GM20000 (cell line): ENCODE measurements at regions not wholly inside any gene's neighbourhood (a gene's known extent, or its start where the extent isn't known, plus 50 kb on each side); places are given as distances from the start of the nearest gene placed in this dataset.
"Not testable (repeated sequence)": the region's sequence is repeated elsewhere in the genome, so short reads cannot be mapped to it uniquely, and the experiment has no call there.

Experiments used
- DNase-seq: peaks from one replicate; pipeline ENCODE4 v3.0.0; 2012; ENCODE audit warnings: low spot score
- TF ChIP-seq, protein P1 (sequence below): IDR thresholded peaks from 2 replicates; pipeline ENCODE4 v1.5.1; 2012; ENCODE audit warnings: mild to moderate bottlenecking, control low read depth; ENCODE audit errors: extremely low read depth, missing control alignments

DNA sequence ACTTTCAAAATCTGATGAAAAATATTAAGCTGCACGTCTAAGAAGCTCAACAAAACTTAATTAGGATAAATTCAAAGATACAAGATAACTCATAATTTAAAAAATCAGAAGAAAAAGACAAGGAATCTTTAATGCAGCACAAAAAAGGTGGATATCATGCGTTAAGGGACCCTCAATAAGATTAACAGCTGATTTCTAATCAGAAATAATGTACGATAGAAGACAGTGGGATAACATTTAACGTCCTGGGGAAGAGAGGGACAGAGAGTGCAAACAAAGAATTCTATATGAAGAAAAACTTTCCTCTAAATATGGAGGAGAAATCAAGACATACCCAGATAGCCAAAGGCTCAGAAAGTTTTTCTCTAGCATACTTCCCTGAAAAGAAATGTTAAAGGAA lies 519.5 kb downstream of the PYDC2 start:
- TF ChIP-seq, protein P1, sequence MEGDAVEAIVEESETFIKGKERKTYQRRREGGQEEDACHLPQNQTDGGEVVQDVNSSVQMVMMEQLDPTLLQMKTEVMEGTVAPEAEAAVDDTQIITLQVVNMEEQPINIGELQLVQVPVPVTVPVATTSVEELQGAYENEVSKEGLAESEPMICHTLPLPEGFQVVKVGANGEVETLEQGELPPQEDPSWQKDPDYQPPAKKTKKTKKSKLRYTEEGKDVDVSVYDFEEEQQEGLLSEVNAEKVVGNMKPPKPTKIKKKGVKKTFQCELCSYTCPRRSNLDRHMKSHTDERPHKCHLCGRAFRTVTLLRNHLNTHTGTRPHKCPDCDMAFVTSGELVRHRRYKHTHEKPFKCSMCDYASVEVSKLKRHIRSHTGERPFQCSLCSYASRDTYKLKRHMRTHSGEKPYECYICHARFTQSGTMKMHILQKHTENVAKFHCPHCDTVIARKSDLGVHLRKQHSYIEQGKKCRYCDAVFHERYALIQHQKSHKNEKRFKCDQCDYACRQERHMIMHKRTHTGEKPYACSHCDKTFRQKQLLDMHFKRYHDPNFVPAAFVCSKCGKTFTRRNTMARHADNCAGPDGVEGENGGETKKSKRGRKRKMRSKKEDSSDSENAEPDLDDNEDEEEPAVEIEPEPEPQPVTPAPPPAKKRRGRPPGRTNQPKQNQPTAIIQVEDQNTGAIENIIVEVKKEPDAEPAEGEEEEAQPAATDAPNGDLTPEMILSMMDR: no peak
- no peak for DNase-seq

DNA sequence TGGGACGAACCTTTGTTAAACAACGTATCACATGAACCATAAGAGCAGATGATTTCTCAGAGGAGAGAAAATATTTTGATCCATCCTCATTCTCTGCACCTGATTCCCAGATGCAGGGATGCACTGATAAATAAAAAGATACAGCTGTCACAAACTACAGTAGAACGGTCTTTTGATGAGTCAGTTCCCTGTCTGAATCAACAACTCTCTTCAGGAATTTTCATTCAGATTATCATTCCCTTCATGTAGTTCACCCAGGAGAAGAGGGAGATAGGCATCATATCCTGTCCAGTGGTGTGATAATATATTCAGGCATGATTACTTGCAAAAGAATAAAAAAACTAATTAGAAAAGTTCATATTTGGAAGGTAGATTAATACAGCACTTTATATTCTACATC lies 521.5 kb downstream of the PYDC2 start:
- TF ChIP-seq, protein P1: no peak
- no peak for DNase-seq

DNA sequence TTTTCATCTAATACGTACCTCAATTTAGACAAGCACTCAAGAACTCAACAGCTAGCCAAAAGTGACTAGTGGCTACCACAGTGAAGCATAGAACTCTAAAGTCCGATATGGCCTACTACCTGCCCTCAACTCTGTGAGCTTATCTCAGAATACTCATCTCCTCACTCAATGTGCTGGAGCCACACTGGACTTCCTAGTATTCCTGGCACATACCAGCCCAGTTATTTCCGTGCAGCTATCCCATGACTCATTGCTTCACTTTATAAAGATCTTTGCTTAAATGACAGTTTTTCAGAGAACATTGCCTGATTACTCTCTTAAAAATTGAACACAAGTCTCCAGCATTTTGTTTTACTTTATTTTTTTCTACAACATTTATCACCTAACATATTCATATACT lies 524.7 kb downstream of the PYDC2 start:
- TF ChIP-seq, protein P1: no peak
- DNase-seq: no peak

DNA sequence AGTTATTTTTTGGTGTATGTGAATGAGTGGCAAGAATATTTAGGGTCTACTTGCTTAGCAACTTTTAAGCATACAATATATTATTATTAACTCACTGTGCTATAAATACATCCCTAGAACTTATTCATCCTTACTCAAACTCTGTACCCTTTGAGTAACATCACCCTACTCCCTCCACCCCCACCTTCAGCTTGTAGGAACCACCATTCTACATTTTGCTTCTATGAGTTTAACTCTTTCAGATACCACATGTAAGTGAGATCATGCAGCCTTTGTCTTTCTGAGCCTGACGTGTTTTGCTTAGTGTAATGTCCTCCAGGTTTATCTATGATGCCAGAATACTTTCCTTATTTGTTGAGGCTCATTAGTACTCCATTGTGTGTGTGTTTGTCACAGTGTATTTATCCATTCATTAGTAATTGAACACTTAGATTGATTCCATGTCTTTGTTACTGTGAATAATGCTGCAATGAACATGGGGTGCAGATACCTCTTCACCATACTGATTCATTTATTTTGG lies 526.9 kb downstream of the PYDC2 start:
- TF ChIP-seq, protein P1: no peak
- no peak for DNase-seq

DNA sequence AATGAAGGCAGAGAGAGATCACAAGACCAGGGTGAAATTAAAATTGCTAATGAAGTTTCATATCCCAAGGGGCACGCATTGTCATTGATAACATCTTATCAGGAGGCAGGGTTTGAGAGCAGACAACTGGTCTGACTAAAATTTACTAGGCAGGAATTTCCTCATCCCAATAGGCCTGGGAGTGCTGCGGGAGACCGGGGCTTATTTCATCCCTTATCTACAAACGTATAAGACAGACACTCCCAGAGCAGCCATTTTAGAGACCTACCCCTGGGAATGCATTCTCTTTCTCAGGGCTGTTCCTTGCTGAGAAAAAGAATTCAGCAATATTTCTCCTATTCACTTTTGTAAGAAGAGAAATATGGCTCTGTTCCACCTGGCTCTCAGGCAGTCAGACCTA lies 533.0 kb downstream of the PYDC2 start:
- not testable (repeated sequence) for DNase-seq

DNA sequence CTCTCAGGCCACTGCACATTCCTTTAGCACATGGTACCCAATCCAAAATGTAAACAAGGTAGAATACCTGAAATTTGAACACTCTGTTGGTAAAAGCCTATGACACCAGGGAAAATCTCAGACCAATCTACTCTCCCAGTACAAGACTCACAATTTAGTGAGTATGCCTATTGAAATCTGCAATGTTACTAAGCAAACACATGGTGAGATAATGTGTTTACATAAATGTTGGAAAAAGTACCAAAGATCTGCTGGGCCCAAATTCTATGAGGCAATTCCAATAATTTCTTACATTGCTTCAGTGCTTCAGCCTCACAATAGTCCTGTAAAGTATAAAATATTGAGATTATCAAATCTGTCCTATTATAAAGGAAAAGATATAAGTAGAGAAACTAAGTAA lies 536.1 kb downstream of the PYDC2 start:
- TF ChIP-seq, protein P1: no peak
- no peak for DNase-seq

DNA sequence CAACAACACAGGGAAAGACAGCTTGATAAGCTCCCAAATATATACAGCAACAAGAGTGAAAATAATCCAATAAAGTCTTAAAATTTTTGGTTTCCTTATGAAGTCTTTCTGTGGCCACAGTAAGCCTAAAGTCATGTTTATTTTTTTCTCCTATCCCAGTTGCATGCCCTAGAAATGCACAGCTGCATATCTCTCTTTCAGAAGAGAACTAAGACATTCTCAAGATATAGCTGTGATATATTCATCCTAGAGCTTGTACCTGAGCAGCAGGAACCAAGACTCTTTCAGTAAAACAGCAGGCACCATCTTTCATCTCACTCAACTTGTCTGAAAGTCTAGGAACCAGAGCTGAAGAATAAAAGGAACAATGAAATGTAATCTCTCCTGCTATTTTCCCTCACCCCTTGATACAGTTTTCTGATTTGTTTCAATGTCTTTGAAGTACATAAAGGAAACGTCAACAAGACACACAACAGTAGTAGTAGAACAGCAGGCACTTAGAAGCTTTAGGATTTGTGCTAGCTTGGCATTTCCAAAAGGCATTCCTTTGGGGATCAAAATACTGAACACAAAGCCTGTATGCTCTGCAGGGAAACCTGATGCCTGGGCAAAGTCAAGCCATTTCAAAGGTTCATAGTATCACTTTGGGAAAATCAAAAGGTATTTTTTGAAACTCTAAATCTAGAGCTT lies 536.8 kb downstream of the PYDC2 start:
- TF ChIP-seq, protein P1: no peak
- no peak for DNase-seq

DNA sequence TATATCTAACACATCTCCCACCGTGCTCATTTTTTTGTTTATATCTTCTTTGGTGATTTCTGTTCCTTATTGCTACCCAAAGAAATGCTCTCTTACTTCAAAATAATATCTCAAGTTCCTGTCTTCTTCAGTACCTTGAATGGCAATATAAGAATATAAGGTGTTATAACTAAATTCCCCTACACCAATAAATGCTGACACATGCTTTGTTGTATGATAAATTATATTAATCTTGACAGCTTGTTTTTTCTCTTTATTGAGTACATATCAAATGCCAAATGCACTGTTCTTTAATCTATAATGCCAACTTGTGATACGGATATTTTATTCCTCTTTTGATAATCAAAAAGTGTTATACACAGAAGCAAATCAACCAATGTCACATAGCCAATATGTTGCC lies 540.3 kb downstream of the PYDC2 start:
- DNase-seq: no peak
- TF ChIP-seq, protein P1: no peak
